Endothelial cell of umbilical vein (primary cell): ENCODE measurements at regions not wholly inside any gene's neighbourhood (a gene's known extent, or its start where the extent isn't known, plus 50 kb on each side); places are given as distances from the start of the nearest gene placed in this dataset.
"Not testable (repeated sequence)": the region's sequence is repeated elsewhere in the genome, so short reads cannot be mapped to it uniquely, and the experiment has no call there.

Experiments used
- BruUV-seq: library from RNA; stranded (reverse); fragments of 400-500 nt; replicated peaks from 2 replicates; lab custom pipeline; 2021; lab: Mats Ljungman, UMichigan
- CTCF ChIA-PET: fragments of 300-600, 350-600 bp; sonication (Branson Sonifier 250); formaldehyde crosslinking; loops from one replicate; lab custom pipeline; 2021; ENCODE audit warnings: antibody characterized with exemption, inconsistent platforms; lab: Charles Lee
- POLR2A ChIA-PET: fragments of 300-600, 350-600 bp; sonication (Branson Sonifier 250); formaldehyde crosslinking; loops from one replicate; lab custom pipeline; 2021; ENCODE audit warnings: antibody characterized with exemption, inconsistent platforms; lab: Charles Lee
- DNase-seq: peaks from one replicate; pipeline ENCODE4 v3.0.0-alpha.2; 2011; ENCODE audit warnings: low read depth, low spot score
- FAIRE-seq: peaks from 2 replicates; lab custom pipeline; 2011; peaks lifted over from hg19 to GRCh38; lab: Jason Lieb, UNC
- H2AFZ ChIP-seq: 2 replicates; pipeline ENCODE4 v1.6.0; 2012; ENCODE audit warnings: low read depth, low read length, control low read depth, inconsistent platforms
- H3K27ac ChIP-seq: 2 replicates; pipeline ENCODE4 v1.5.1; 2011; ENCODE audit warnings: low read depth, mild to moderate bottlenecking, control low read depth, low read length, moderate library complexity; ENCODE audit not compliant: insufficient read depth
- H3K27me3 ChIP-seq, 2 experiments: 2 replicates each; pipeline versions ENCODE4 v1.6.0 to v1.6.1; 2011; ENCODE audit warnings: low read length in 2 of 2, mixed read lengths in 1 of 2; ENCODE audit not compliant: control insufficient read depth in 2 of 2, insufficient read depth in 2 of 2
- H3K36me3 ChIP-seq, 2 experiments: 2 replicates in 1 of 2; 3 replicates in 1 of 2; pipeline ENCODE4 v1.5.1; 2011; ENCODE audit warnings: low read length in 2 of 2, mild to moderate bottlenecking in 1 of 2, moderate library complexity in 1 of 2; ENCODE audit not compliant: control insufficient read depth in 2 of 2, insufficient read depth in 2 of 2; ENCODE audit errors: extremely low read depth in 1 of 2
- H3K4me1 ChIP-seq: 3 replicates; pipeline ENCODE4 v1.5.1; 2011; ENCODE audit warnings: mild to moderate bottlenecking, low read length; ENCODE audit not compliant: control insufficient read depth, insufficient read depth; ENCODE audit errors: extremely low read depth
- H3K4me2 ChIP-seq: 2 replicates; pipeline ENCODE4 v1.6.1; 2011; ENCODE audit warnings: low read length, control low read depth, mixed read lengths; ENCODE audit not compliant: insufficient read depth
- H3K4me3 ChIP-seq, 3 experiments: fragments of 200-600 bp in 1 of 3; sonication (generic), shearing (Covaris generic) in 1 of 3; replicated peaks in 1 of 3; 2 replicates each; pipeline ENCODE4 v1.5.1; 2011 to 2016; ENCODE audit warnings: control low read depth in 3 of 3, low read length in 3 of 3, mild to moderate bottlenecking in 2 of 3, inconsistent platforms in 1 of 3, low read depth in 1 of 3, moderate library complexity in 1 of 3; ENCODE audit not compliant: insufficient read depth in 1 of 3
- H3K79me2 ChIP-seq: 2 replicates; pipeline ENCODE4 v1.6.0; 2012; ENCODE audit warnings: low read length, inconsistent platforms; ENCODE audit not compliant: control insufficient read depth, insufficient read depth
- H3K9ac ChIP-seq: replicated peaks from 2 replicates; pipeline ENCODE3; 2011; ENCODE audit warnings: low read length, control low read depth; ENCODE audit not compliant: insufficient read depth; ENCODE audit errors: extremely low read depth
- H3K9me1 ChIP-seq: replicated peaks from 3 replicates; pipeline ENCODE4 v1.6.0; 2011; ENCODE audit warnings: mild to moderate bottlenecking, low read length; ENCODE audit not compliant: control insufficient read depth, insufficient read depth; ENCODE audit errors: extremely low read depth
- H3K9me3 ChIP-seq: replicated peaks from 2 replicates; pipeline ENCODE4 v1.5.1; 2012; ENCODE audit warnings: low read length, inconsistent platforms; ENCODE audit not compliant: control insufficient read depth, insufficient read depth
- H4K20me1 ChIP-seq: replicated peaks from 2 replicates; pipeline ENCODE3; 2011; ENCODE audit warnings: mild to moderate bottlenecking, low read length; ENCODE audit not compliant: control insufficient read depth, insufficient read depth; ENCODE audit errors: extremely low read depth
- EZH2 ChIP-seq: IDR thresholded peaks from 2 replicates; pipeline ENCODE4 v1.6.1; 2012; ENCODE audit warnings: borderline replicate concordance, low read depth, mild to moderate bottlenecking, moderate library complexity, low read length, inconsistent platforms; ENCODE audit not compliant: severe bottlenecking
- FOS ChIP-seq: IDR thresholded peaks from 2 replicates; pipeline ENCODE4 v1.6.1; 2011; ENCODE audit warnings: mild to moderate bottlenecking, low read length, moderate library complexity, borderline replicate concordance; ENCODE audit not compliant: insufficient read depth
- JUN ChIP-seq: IDR thresholded peaks from 2 replicates; pipeline ENCODE4 v1.6.1; 2011; ENCODE audit warnings: borderline replicate concordance, low read depth; ENCODE audit not compliant: insufficient read length, insufficient read depth
- MYC ChIP-seq: IDR thresholded peaks from one replicate; pipeline ENCODE4 v1.6.1; 2011; ENCODE audit warnings: mild to moderate bottlenecking, low read depth, low read length
- dilution Hi-C: fragments of 300-500 bp; cut with MboI; formaldehyde crosslinking; loops from one replicate; pipeline ENCODE4 v1.15.0; 2019; ENCODE audit warnings: low sequenced_read_pairs; ENCODE audit not compliant: extremely low pct_ligation_motif_present
- intact Hi-C: fragments of 100-400 bp; cut with micrococcal nuclease; formaldehyde crosslinking; loops from one replicate; pipeline ENCODE4 v1.10.0; 2022
- TF ChIP-seq, protein P1 (sequence below), 2 donors: IDR thresholded peaks; 1 replicate in 1 of 2; 2 replicates in 1 of 2; pipeline ENCODE4 v1.5.1; 2011; ENCODE audit warnings: low read length in 2 of 2, mild to moderate bottlenecking in 2 of 2, moderate library complexity in 2 of 2, control low read depth in 1 of 2, inconsistent platforms in 1 of 2, low read depth in 1 of 2; ENCODE audit not compliant: insufficient read depth in 1 of 2; ENCODE audit errors: extremely low read depth in 1 of 2

DNA sequence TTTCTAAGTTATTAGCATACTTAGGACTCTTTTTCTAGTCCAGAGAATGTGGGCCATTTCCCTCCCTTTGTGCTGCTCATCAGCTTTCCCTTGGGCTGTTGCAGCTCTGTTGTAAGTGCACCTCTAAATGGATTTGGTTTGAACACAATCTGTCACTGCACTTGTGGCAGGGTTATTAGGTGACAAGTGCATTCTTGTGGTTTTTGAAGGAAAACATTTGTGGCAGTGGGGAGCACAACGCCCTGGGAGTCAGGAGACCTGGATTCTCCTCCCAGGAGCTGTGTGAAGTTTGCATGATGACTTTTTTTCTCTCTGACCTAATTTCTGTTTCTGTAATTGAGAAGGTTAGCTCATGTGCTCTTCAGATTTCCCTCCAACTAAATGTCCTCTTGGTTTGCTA, 630.9 kb upstream of the FAM98A start:
- H3K27me3 ChIP-seq, result no peaks in the 10 kb centered on the region
- DNase-seq, result no peak
- POLR2A ChIA-PET, result no interaction called here

DNA sequence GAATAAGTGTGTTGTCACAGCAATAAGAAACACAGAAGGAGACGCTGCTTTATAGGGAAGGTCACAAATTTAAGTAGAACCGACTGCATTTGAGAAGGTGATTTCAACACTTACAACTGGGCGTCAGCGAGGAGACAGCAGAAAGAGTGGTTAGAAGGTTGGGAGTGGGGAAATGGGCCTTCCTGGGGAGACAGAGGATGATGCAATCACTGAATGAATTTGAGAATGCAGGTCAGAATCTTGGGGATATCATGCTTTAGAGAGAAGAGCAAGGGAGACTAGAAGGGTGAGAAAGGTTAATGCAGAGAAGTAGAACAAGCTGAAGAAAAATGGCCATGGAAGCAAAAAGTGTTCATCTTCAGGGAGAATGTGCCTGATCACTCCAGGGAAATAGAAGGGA, 616.1 kb upstream of the FAM98A start:
- no peaks in the 10 kb centered on the region for H3K79me2 ChIP-seq
- no peaks in the 10 kb centered on the region for H4K20me1 ChIP-seq
- no peaks in the 10 kb centered on the region for H3K27me3 ChIP-seq
- intact Hi-C loops, result no loop called here
- CTCF ChIA-PET, result no interaction called here
- DNase-seq (no peak), FAIRE-seq (no peak)
- no peak overlapping the region for H3K4me2 ChIP-seq
- no peaks in the 10 kb centered on the region for H3K36me3 ChIP-seq
- no peak overlapping the region for H3K4me3 ChIP-seq
- no peaks in the 10 kb centered on the region for H3K9me3 ChIP-seq
- no peak for TF ChIP-seq EZH2
- no peak for TF ChIP-seq FOS
- H3K9me1 ChIP-seq, result no peaks in the 10 kb centered on the region
- POLR2A ChIA-PET, result no interaction called here
- H2AFZ ChIP-seq, result no peak overlapping the region
- dilution Hi-C loops, result no loop called here
- no peak overlapping the region for H3K27ac ChIP-seq
- no TSS peak for BruUV-seq
- no peak overlapping the region for H3K9ac ChIP-seq
- H3K4me1 ChIP-seq, result no peaks in the 10 kb centered on the region

More for the DNA sequence above, 630.9 kb upstream of the FAM98A start:
- Histone ChIP-seq H3K36me3 (no peaks in the 10 kb centered on the region), H3K4me1 (no peaks in the 10 kb centered on the region), H3K4me3 (no peak overlapping the region), H3K4me2 (no peak overlapping the region), H3K9me1 (no peaks in the 10 kb centered on the region), H2AFZ (no peak overlapping the region), H3K27ac (no peak overlapping the region), H3K9me3 (no peaks in the 10 kb centered on the region), H4K20me1 (no peaks in the 10 kb centered on the region), H3K79me2 (no peaks in the 10 kb centered on the region), H3K9ac (no peak overlapping the region)
- intact Hi-C loops (no loop called here), dilution Hi-C loops (no loop called here)
- TF ChIP-seq FOS (no peak), MYC (no peak), JUN (no peak)
- TF ChIP-seq, protein P1, sequence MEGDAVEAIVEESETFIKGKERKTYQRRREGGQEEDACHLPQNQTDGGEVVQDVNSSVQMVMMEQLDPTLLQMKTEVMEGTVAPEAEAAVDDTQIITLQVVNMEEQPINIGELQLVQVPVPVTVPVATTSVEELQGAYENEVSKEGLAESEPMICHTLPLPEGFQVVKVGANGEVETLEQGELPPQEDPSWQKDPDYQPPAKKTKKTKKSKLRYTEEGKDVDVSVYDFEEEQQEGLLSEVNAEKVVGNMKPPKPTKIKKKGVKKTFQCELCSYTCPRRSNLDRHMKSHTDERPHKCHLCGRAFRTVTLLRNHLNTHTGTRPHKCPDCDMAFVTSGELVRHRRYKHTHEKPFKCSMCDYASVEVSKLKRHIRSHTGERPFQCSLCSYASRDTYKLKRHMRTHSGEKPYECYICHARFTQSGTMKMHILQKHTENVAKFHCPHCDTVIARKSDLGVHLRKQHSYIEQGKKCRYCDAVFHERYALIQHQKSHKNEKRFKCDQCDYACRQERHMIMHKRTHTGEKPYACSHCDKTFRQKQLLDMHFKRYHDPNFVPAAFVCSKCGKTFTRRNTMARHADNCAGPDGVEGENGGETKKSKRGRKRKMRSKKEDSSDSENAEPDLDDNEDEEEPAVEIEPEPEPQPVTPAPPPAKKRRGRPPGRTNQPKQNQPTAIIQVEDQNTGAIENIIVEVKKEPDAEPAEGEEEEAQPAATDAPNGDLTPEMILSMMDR (IDR thresholded peaks at IDR 0.05; ENCODE audit: extremely low read depth in 1 of 2, insufficient read depth in 1 of 2, low read depth in 1 of 2, low read length in 2 of 2), result no peak
- CTCF ChIA-PET, result no interaction called here
- FAIRE-seq, result no peak
- BruUV-seq, result no TSS peak

DNA sequence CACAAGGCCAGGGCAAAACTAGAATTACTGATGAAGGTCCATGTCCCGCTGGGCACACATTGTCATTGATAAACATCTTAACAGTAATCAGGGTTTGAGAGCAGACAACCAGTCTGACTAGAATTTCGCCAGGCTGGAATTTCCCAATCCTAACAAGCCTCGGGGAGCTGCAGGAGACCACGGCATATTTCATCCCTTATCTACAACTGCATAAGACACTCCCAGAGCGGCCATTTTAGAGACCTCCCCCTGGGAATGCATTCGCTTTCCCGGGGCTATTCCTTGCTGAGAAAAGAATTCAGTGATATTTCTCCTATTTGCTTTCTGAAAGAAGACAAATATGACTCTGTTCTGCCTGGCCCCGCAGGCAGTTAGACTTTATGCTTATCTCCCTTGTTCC, 611.3 kb upstream of the FAM98A start:
- H3K9me1 ChIP-seq, CTCF ChIA-PET, H2AFZ ChIP-seq, POLR2A ChIA-PET, H3K27ac ChIP-seq, H3K27me3 ChIP-seq, H3K36me3 ChIP-seq, H3K4me2 ChIP-seq, BruUV-seq, H3K9me3 ChIP-seq, H3K79me2 ChIP-seq, DNase-seq, dilution Hi-C loops, H3K4me1 ChIP-seq, H4K20me1 ChIP-seq, H3K4me3 ChIP-seq, H3K9ac ChIP-seq, FAIRE-seq, intact Hi-C loops: not testable (repeated sequence)
